Activated T-helper 1 cell treated with Interleukin-2 at 50 U/mL for 16 hours (primary cell): ENCODE measurements at regions not wholly inside any gene's neighbourhood (a gene's known extent, or its start where the extent isn't known, plus 50 kb on each side); places are given as distances from the start of the nearest gene placed in this dataset.
"Not testable (repeated sequence)": the region's sequence is repeated elsewhere in the genome, so short reads cannot be mapped to it uniquely, and the experiment has no call there.

Experiments
- DNase-seq: peaks from one replicate; pipeline ENCODE4 v3.0.0-alpha.2; 2020; ENCODE audit warnings: low read depth

GRCh38 chr10:123378302-123378701, 224.1 kb downstream of the BUB3 start:
- no peak for DNase-seq

GRCh38 chr10:123379156-123379555, 225.0 kb downstream of the BUB3 start:
- no peak for DNase-seq

GRCh38 chr10:123380491-123381085, 226.4 kb downstream of the BUB3 start:
- no peak for DNase-seq

GRCh38 chr10:123381224-123381623, 227.0 kb downstream of the BUB3 start:
- DNase-seq: no peak

GRCh38 chr10:123382491-123382890, 228.3 kb downstream of the BUB3 start:
- DNase-seq: no peak

GRCh38 chr10:123385508-123386080, 231.4 kb downstream of the BUB3 start:
- no peak for DNase-seq

GRCh38 chr10:123389520-123389919, 235.3 kb downstream of the BUB3 start:
- no peak for DNase-seq

- no peak for DNase-seq
Measured at GRCh38 chr10:123390332-123390731, 236.1 kb downstream of the BUB3 start.

- no peak for DNase-seq
Measured at GRCh38 chr10:123390874-123391273, 236.7 kb downstream of the BUB3 start.

GRCh38 chr10:123391275-123392028, 237.2 kb downstream of the BUB3 start:
- DNase-seq: no peak

GRCh38 chr10:123392182-123392963, 238.2 kb downstream of the BUB3 start:
- DNase-seq: no peak

- no peak for DNase-seq
Measured at GRCh38 chr10:123393170-123393569, 239.0 kb downstream of the BUB3 start.

GRCh38 chr10:123394382-123394781, 240.2 kb downstream of the BUB3 start:
- DNase-seq: no peak

GRCh38 chr10:123395234-123395633, 241.0 kb downstream of the BUB3 start:
- DNase-seq: not testable (repeated sequence)

- no peak for DNase-seq
Measured at GRCh38 chr10:123395906-123396305, 241.7 kb downstream of the BUB3 start.

GRCh38 chr10:123398180-123398591, 244.0 kb downstream of the BUB3 start:
- DNase-seq: no peak

- DNase-seq: no peak
Measured at GRCh38 chr10:123398756-123399155, 244.6 kb downstream of the BUB3 start.

GRCh38 chr10:123399276-123399839, 245.2 kb downstream of the BUB3 start:
- no peak for DNase-seq

GRCh38 chr10:123402021-123402420, 247.8 kb downstream of the BUB3 start:
- DNase-seq: no peak

- DNase-seq: no peak
Measured at GRCh38 chr10:123402656-123403055, 248.5 kb downstream of the BUB3 start.

- DNase-seq: no peak
Measured at GRCh38 chr10:123404357-123404756, 250.2 kb downstream of the BUB3 start.

GRCh38 chr10:123408660-123409059, 254.5 kb downstream of the BUB3 start:
- DNase-seq: no peak
